ENCODE measurements at regions not wholly inside any gene's neighbourhood (a gene's known extent, or its start where the extent isn't known, plus 50 kb on each side); places are given as distances from the start of the nearest gene placed in this dataset.

DNA sequence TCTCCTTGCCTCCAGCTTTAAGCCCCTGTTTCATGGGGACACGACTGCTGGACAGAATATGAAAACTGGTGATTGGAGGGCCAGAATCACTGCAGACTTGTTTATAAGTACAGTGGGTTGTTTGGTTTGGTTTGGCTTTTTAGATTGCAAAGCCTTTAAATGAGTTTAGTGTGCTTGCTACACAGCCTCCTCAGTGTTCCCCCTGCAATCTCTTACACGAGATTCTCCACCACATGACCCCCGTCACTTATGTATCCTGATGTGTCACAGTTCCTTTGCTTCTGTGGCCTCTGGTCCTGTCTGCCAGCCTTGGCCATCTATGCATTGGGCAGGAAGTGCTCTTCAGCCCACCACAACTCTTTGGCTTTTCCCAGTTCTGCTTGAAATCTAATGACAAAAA is 103.7 kb upstream of the ANKRD1 start:
- TF ChIP-seq TAF1 (IDR thresholded peaks at IDR 0.05; ENCODE audit: borderline replicate concordance, insufficient read depth, low read length) (no peak), REST (IDR thresholded peaks at IDR 0.05; ENCODE audit: insufficient read depth in 1 of 2, low read depth in 2 of 2, low read length in 2 of 2) (no peak), SIN3A (IDR thresholded peaks at IDR 0.05; ENCODE audit: borderline replicate concordance, insufficient read depth, low read length) (no peak), POLR2AphosphoS5 (IDR thresholded peaks at IDR 0.05; ENCODE audit: low read depth, low read length) (no peak)
